Medulla oblongata (tissue), 1 donor: ENCODE measurements at regions not wholly inside any gene's neighbourhood (a gene's known extent, or its start where the extent isn't known, plus 50 kb on each side); places are given as distances from the start of the nearest gene placed in this dataset.
A peak's percentile ranks its signal among the peaks of the same experiment; 100 is the strongest.
"Not testable (repeated sequence)": the region's sequence is repeated elsewhere in the genome, so short reads cannot be mapped to it uniquely, and the experiment has no call there.

Source experiments
- DNase-seq: peaks from one replicate; pipeline ENCODE4 v3.0.0-alpha.2; 2015; ENCODE audit errors: extremely low spot score

GRCh38 chr1:60818969-60819701, 263.2 kb upstream of the NFIA start:
- DNase-seq: no peak

- no peak for DNase-seq
Measured at GRCh38 chr1:60813071-60813470, 269.3 kb upstream of the NFIA start.

GRCh38 chr1:60809204-60809980, 273.0 kb upstream of the NFIA start:
- no peak for DNase-seq

- no peak for DNase-seq
Measured at GRCh38 chr1:60808676-60809075, 273.7 kb upstream of the NFIA start.

GRCh38 chr1:60802884-60803283, 279.5 kb upstream of the NFIA start:
- DNase-seq: no peak

GRCh38 chr1:60797351-60797750, 285.0 kb upstream of the NFIA start:
- no peak for DNase-seq

GRCh38 chr1:60791226-60791625, 291.1 kb upstream of the NFIA start:
- no peak for DNase-seq

- not testable (repeated sequence) for DNase-seq
Measured at GRCh38 chr1:60773099-60773498, 309.3 kb upstream of the NFIA start.

- no peak for DNase-seq
Measured at GRCh38 chr1:60769082-60769481, 313.3 kb upstream of the NFIA start.

- peak; percentile 21 for DNase-seq
Measured at GRCh38 chr1:60765204-60765603, 317.2 kb upstream of the NFIA start.

GRCh38 chr1:60764489-60764888, 317.9 kb upstream of the NFIA start:
- no peak for DNase-seq

GRCh38 chr1:60763741-60764140, 318.6 kb upstream of the NFIA start:
- no peak for DNase-seq

- DNase-seq: no peak
Measured at GRCh38 chr1:60762911-60763310, 319.4 kb upstream of the NFIA start.

- no peak for DNase-seq
Measured at GRCh38 chr1:60762176-60762575, 320.2 kb upstream of the NFIA start.

GRCh38 chr1:60759291-60759690, 323.1 kb upstream of the NFIA start:
- no peak for DNase-seq

- no peak for DNase-seq
Measured at GRCh38 chr1:60757485-60757884, 324.9 kb upstream of the NFIA start.

GRCh38 chr1:60753036-60753900, 329.1 kb upstream of the NFIA start:
- DNase-seq: no peak

GRCh38 chr1:60751306-60751705, 331.1 kb upstream of the NFIA start:
- DNase-seq: no peak

- DNase-seq: no peak
Measured at GRCh38 chr1:60747353-60747752, 335.0 kb upstream of the NFIA start.

- DNase-seq: peak; percentile 38
Measured at GRCh38 chr1:60746278-60746791, 336.0 kb upstream of the NFIA start.

GRCh38 chr1:60745484-60745883, 336.9 kb upstream of the NFIA start:
- no peak for DNase-seq

- DNase-seq: no peak
Measured at GRCh38 chr1:60742339-60742738, 340.0 kb upstream of the NFIA start.
